ENCODE measurements at regions not wholly inside any gene's neighbourhood (a gene's known extent, or its start where the extent isn't known, plus 50 kb on each side); places are given as distances from the start of the nearest gene placed in this dataset.
"Not testable (repeated sequence)": the region's sequence is repeated elsewhere in the genome, so short reads cannot be mapped to it uniquely, and the experiment has no call there.

GRCh38 chr13:86253497-86253896, 454.3 kb upstream of the SLITRK6 start:
- not testable (repeated sequence) for DNase-seq

- DNase-seq = not testable (repeated sequence)
Observed at GRCh38 chr13:86255820-86256219, 456.6 kb upstream of the SLITRK6 start.

- no peak for DNase-seq
Observed at GRCh38 chr13:86269511-86269910, 470.3 kb upstream of the SLITRK6 start.

GRCh38 chr13:86282442-86282841, 483.2 kb upstream of the SLITRK6 start:
- no peak for DNase-seq

- DNase-seq = no peak
Observed at GRCh38 chr13:86283031-86283430, 483.8 kb upstream of the SLITRK6 start.

- DNase-seq = no peak
Observed at GRCh38 chr13:86298725-86299124, 499.5 kb upstream of the SLITRK6 start.

- DNase-seq = no peak
Observed at GRCh38 chr13:86299128-86299527, 499.9 kb upstream of the SLITRK6 start.

- DNase-seq = no peak
Observed at GRCh38 chr13:86309881-86310280, 510.7 kb upstream of the SLITRK6 start.

- no peak for DNase-seq
Observed at GRCh38 chr13:86313421-86313820, 514.2 kb upstream of the SLITRK6 start.

GRCh38 chr13:86318450-86318849, 519.2 kb upstream of the SLITRK6 start:
- DNase-seq = no peak

- no peak for DNase-seq
Observed at GRCh38 chr13:86324191-86324590, 525.0 kb upstream of the SLITRK6 start.

- DNase-seq = no peak
Observed at GRCh38 chr13:86355301-86355700, 556.1 kb upstream of the SLITRK6 start.

- no peak for DNase-seq
Observed at GRCh38 chr13:86357106-86357505, 557.9 kb upstream of the SLITRK6 start.

- not testable (repeated sequence) for DNase-seq
Observed at GRCh38 chr13:86363749-86364148, 564.5 kb upstream of the SLITRK6 start.

GRCh38 chr13:86368924-86369323, 569.7 kb upstream of the SLITRK6 start:
- no peak for DNase-seq

GRCh38 chr13:86377451-86377850, 578.2 kb upstream of the SLITRK6 start:
- DNase-seq = no peak

- DNase-seq = no peak
Observed at GRCh38 chr13:86378628-86379027, 579.4 kb upstream of the SLITRK6 start.

- DNase-seq = no peak
Observed at GRCh38 chr13:86383151-86383550, 583.9 kb upstream of the SLITRK6 start.

GRCh38 chr13:86383561-86383960, 584.3 kb upstream of the SLITRK6 start:
- no peak for DNase-seq

- DNase-seq = no peak
Observed at GRCh38 chr13:86397635-86398034, 598.4 kb upstream of the SLITRK6 start.

- DNase-seq = no peak
Observed at GRCh38 chr13:86399572-86399971, 600.4 kb upstream of the SLITRK6 start.

GRCh38 chr13:86402500-86402899, 603.3 kb upstream of the SLITRK6 start:
- DNase-seq = no peak

- DNase-seq = no peak
Observed at GRCh38 chr13:86403181-86403580, 604.0 kb upstream of the SLITRK6 start.

GRCh38 chr13:86409466-86410241, 610.4 kb upstream of the SLITRK6 start:
- no peak for DNase-seq

- DNase-seq = no peak
Observed at GRCh38 chr13:86425170-86425815, 626.1 kb upstream of the SLITRK6 start.

Measured in NCI-H524 treated with DMSO at 0.1 percent for 48 hours (cell line).